ENCODE measurements at regions not wholly inside any gene's neighbourhood (a gene's known extent, or its start where the extent isn't known, plus 50 kb on each side); places are given as distances from the start of the nearest gene placed in this dataset.

GRCh38 chr7:26013551-26014083 lies 138.4 kb upstream of the NFE2L3 start:
- Mint-ChIP-seq H3K9me3 (ENCODE audit: unreplicated experiment) (no peaks in the 10 kb centered on the region), H3K36me3 (ENCODE audit: low read depth, unreplicated experiment) (peaks cover 7% of the 10 kb centered on the region), H3K27me3 (ENCODE audit: unreplicated experiment) (peaks cover 5% of the 10 kb centered on the region), H3K4me3 (ENCODE audit: unreplicated experiment) (no peak overlapping the region), H3K27ac (ENCODE audit: unreplicated experiment) (no peak overlapping the region), H3K4me1 (ENCODE audit: unreplicated experiment) (peaks cover 3% of the 10 kb centered on the region)
- no peak for DNase-seq (ENCODE audit: low spot score)
- no peak for TF ChIP-seq CTCF (IDR thresholded peaks at IDR 0.05; ENCODE audit: unreplicated experiment)

GRCh38 chr7:26022982-26023381 lies 129.0 kb upstream of the NFE2L3 start:
- TF ChIP-seq CTCF (IDR thresholded peaks at IDR 0.05; ENCODE audit: unreplicated experiment), result no peak
- Mint-ChIP-seq H3K36me3 (ENCODE audit: low read depth, unreplicated experiment) (no peaks in the 10 kb centered on the region), H3K27me3 (ENCODE audit: unreplicated experiment) (peaks cover 4% of the 10 kb centered on the region), H3K4me3 (ENCODE audit: unreplicated experiment) (no peak overlapping the region), H3K9me3 (ENCODE audit: unreplicated experiment) (no peaks in the 10 kb centered on the region), H3K27ac (ENCODE audit: unreplicated experiment) (no peak overlapping the region), H3K4me1 (ENCODE audit: unreplicated experiment) (no peaks in the 10 kb centered on the region)
- DNase-seq (ENCODE audit: low spot score), result no peak

- Mint-ChIP-seq H3K27ac (ENCODE audit: unreplicated experiment) (no peak overlapping the region), H3K9me3 (ENCODE audit: unreplicated experiment) (no peaks in the 10 kb centered on the region), H3K27me3 (ENCODE audit: unreplicated experiment) (peaks cover 8% of the 10 kb centered on the region), H3K4me1 (ENCODE audit: unreplicated experiment) (no peaks in the 10 kb centered on the region), H3K36me3 (ENCODE audit: low read depth, unreplicated experiment) (no peaks in the 10 kb centered on the region), H3K4me3 (ENCODE audit: unreplicated experiment) (no peak overlapping the region)
- TF ChIP-seq CTCF (IDR thresholded peaks at IDR 0.05; ENCODE audit: unreplicated experiment), result no peak
- DNase-seq (ENCODE audit: low spot score), result no peak
These were observed 122.1 kb upstream of the NFE2L3 start for GRCh38 chr7:26029911-26030310.

- Mint-ChIP-seq H3K27me3 (ENCODE audit: unreplicated experiment) (peaks cover 3% of the 10 kb centered on the region), H3K36me3 (ENCODE audit: low read depth, unreplicated experiment) (no peaks in the 10 kb centered on the region), H3K4me3 (ENCODE audit: unreplicated experiment) (no peak overlapping the region), H3K27ac (ENCODE audit: unreplicated experiment) (no peak overlapping the region), H3K4me1 (ENCODE audit: unreplicated experiment) (peaks cover 2% of the 10 kb centered on the region), H3K9me3 (ENCODE audit: unreplicated experiment) (no peaks in the 10 kb centered on the region)
- TF ChIP-seq CTCF (IDR thresholded peaks at IDR 0.05; ENCODE audit: unreplicated experiment), result no peak
- DNase-seq (ENCODE audit: low spot score), result no peak
These were observed 117.6 kb upstream of the NFE2L3 start for GRCh38 chr7:26034391-26034790.

GRCh38 chr7:26035552-26035951 lies 116.4 kb upstream of the NFE2L3 start:
- Mint-ChIP-seq H3K4me1 (ENCODE audit: unreplicated experiment) (peaks cover 2% of the 10 kb centered on the region), H3K9me3 (ENCODE audit: unreplicated experiment) (no peaks in the 10 kb centered on the region), H3K4me3 (ENCODE audit: unreplicated experiment) (no peak overlapping the region), H3K27ac (ENCODE audit: unreplicated experiment) (no peak overlapping the region), H3K27me3 (ENCODE audit: unreplicated experiment) (peaks cover 3% of the 10 kb centered on the region), H3K36me3 (ENCODE audit: low read depth, unreplicated experiment) (no peaks in the 10 kb centered on the region)
- DNase-seq (ENCODE audit: low spot score), result no peak
- no peak for TF ChIP-seq CTCF (IDR thresholded peaks at IDR 0.05; ENCODE audit: unreplicated experiment)
